Fibroblast of the aortic adventitia (primary cell): ENCODE measurements at regions not wholly inside any gene's neighbourhood (a gene's known extent, or its start where the extent isn't known, plus 50 kb on each side); places are given as distances from the start of the nearest gene placed in this dataset.

ENCODE experiments used
- DNase-seq: peaks from one replicate; pipeline ENCODE4 v3.0.0-alpha.2; 2010; ENCODE audit warnings: low read depth
- H3K4me3 ChIP-seq: 2 replicates; pipeline ENCODE4 v1.5.1; 2011; ENCODE audit warnings: low read depth, mild to moderate bottlenecking, control low read depth, low read length, moderate library complexity
- CTCF ChIP-seq: IDR thresholded peaks from 2 replicates; pipeline ENCODE4 v1.5.1; 2011; ENCODE audit warnings: mild to moderate bottlenecking, low read length, control low read depth, inconsistent platforms; ENCODE audit not compliant: insufficient read depth

- DNase-seq = no peak
- no peak for TF ChIP-seq CTCF
- no peak overlapping the region for H3K4me3 ChIP-seq
Measured at GRCh38 chr3:40621252-40621651, 96.5 kb downstream of the ZNF621 start.

- peak; percentile 28 for DNase-seq
- TF ChIP-seq CTCF = no peak
- H3K4me3 ChIP-seq = no peak overlapping the region
Measured at GRCh38 chr3:40623567-40623966, 98.8 kb downstream of the ZNF621 start.

GRCh38 chr3:40624189-40624769, 99.5 kb downstream of the ZNF621 start:
- no peak overlapping the region for H3K4me3 ChIP-seq
- no peak for TF ChIP-seq CTCF
- DNase-seq = no peak

- no peak overlapping the region for H3K4me3 ChIP-seq
- no peak for DNase-seq
- TF ChIP-seq CTCF = no peak
Measured at GRCh38 chr3:40627095-40627494, 102.3 kb downstream of the ZNF621 start.

GRCh38 chr3:40628984-40629383, 104.2 kb downstream of the ZNF621 start:
- H3K4me3 ChIP-seq = no peak overlapping the region
- TF ChIP-seq CTCF = no peak
- no peak for DNase-seq

GRCh38 chr3:40631341-40631995, 106.7 kb downstream of the ZNF621 start:
- no peak overlapping the region for H3K4me3 ChIP-seq
- DNase-seq = no peak
- no peak for TF ChIP-seq CTCF

GRCh38 chr3:40637906-40638305, 113.1 kb downstream of the ZNF621 start:
- no peak for DNase-seq
- TF ChIP-seq CTCF = no peak
- no peak overlapping the region for H3K4me3 ChIP-seq
